D721Med (cell line): ENCODE measurements at regions not wholly inside any gene's neighbourhood (a gene's known extent, or its start where the extent isn't known, plus 50 kb on each side); places are given as distances from the start of the nearest gene placed in this dataset.
"Not testable (repeated sequence)": the region's sequence is repeated elsewhere in the genome, so short reads cannot be mapped to it uniquely, and the experiment has no call there.

Source experiments
- DNase-seq: peaks from one replicate; pipeline ENCODE4 v3.0.0; 2011; ENCODE audit warnings: low spot score; ENCODE audit not compliant: insufficient read length
- FAIRE-seq: peaks from 2 replicates; lab custom pipeline; 2011; peaks lifted over from hg19 to GRCh38; lab: Jason Lieb, UNC
- TF ChIP-seq, protein P1 (sequence below): IDR thresholded peaks from 2 replicates; pipeline ENCODE4 v1.5.1; 2012; ENCODE audit warnings: mild to moderate bottlenecking, control low read depth; ENCODE audit not compliant: insufficient read depth; ENCODE audit errors: missing control alignments

DNA sequence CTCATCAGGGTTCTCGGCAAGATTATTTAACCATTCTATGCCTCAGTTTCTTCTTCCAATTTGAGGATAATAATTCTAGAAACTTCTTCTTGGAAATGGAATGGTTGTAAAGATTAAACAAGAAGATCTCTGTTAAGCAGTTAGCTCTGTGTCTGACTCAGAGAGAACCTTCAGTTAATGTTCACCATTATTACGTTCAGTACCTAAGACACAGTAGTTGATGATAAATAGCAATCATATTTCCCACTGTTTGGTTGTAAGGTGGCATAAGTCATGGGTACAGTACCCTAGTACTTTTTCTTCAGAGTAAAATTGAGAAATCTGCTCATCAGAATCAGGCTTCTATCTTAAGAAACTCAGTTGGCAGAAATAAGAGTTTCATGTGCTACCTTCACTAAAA lies 366.5 kb upstream of the BOD1L1 start:
- FAIRE-seq (no peak), DNase-seq (no peak)
- TF ChIP-seq, protein P1, sequence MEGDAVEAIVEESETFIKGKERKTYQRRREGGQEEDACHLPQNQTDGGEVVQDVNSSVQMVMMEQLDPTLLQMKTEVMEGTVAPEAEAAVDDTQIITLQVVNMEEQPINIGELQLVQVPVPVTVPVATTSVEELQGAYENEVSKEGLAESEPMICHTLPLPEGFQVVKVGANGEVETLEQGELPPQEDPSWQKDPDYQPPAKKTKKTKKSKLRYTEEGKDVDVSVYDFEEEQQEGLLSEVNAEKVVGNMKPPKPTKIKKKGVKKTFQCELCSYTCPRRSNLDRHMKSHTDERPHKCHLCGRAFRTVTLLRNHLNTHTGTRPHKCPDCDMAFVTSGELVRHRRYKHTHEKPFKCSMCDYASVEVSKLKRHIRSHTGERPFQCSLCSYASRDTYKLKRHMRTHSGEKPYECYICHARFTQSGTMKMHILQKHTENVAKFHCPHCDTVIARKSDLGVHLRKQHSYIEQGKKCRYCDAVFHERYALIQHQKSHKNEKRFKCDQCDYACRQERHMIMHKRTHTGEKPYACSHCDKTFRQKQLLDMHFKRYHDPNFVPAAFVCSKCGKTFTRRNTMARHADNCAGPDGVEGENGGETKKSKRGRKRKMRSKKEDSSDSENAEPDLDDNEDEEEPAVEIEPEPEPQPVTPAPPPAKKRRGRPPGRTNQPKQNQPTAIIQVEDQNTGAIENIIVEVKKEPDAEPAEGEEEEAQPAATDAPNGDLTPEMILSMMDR = no peak

DNA sequence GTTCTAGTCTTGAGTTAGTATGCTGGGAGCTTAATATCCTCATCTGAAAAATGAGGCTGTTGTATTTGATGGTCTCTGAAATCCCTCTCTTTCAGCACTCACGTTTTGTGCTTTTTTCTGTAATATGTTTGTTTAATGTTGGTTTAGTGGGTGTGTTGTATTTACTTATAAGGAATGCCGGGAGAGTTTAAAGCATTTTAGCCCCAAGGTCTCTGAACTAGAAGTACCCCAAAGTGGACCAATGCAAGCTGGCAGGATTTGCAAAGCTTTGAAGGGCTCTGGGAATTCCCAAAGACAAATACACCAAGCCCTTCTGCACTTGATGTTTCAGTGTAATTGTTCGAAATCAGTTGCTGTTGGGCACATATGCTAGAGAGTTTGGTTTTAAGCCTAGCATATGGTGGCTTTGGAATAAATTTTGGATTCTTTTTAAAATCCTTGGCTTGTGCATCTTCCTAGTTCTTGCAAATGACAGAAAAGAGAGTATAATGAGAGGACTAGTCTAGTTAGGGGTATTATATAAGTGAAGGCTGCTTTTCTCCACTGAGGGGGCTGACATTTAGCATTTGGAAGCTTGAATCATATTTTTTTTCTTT lies 371.4 kb upstream of the BOD1L1 start:
- no peak for FAIRE-seq
- TF ChIP-seq, protein P1 = no peak
- DNase-seq = no peak

DNA sequence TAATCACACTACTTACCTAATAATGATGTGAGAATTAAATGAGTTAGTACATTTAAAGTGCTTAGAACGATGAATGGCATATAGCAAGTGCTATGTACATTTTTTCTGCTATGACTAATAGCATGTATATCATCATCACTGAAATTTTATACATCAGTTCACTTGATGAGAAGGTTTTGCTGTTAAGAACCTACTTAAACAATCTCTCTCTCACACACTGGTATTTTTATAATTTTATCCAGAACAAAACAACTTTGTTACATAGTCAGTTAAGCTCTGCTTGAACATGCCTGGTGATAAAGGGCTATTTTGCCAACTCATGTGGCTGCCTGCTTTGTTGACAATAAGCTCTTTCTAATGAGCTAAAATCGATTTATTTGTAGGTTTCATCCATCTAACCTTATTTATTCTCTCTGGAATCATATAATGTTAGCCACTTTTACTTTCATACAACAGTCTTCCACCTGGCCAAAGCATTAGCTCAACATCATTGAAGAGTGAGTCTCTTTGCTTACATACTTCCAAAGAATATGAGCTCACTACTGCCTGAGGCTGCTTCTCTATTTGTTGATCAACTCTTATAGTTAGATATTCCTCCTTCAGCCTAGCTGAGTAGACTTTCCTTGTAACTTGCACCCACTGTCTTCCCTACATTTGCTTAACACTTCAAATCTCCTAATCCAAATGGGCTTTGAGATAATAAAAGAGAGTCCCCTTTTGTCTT lies 372.7 kb upstream of the BOD1L1 start:
- FAIRE-seq = no peak
- TF ChIP-seq, protein P1 = no peak
- DNase-seq = no peak

DNA sequence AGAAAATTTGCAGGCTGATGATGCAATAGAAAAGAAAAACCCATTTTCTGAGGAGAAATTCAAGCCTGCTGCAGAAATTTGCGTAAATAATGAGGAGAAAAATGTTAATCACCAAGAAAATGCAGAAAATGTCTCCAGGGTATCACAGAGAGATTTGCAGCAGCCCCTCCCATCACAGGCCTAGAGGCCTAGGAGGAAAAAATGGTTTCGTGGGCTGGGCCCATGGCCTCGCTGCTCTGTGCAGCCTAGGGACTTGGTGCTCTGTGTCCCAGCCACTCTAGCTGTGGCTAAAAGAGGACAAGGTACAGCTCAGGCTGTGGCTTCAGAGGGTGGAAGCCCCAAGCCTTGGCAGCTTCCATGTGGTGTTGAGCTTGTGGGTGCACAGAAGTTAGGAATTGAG lies 374.8 kb upstream of the BOD1L1 start:
- not testable (repeated sequence) for FAIRE-seq, DNase-seq

DNA sequence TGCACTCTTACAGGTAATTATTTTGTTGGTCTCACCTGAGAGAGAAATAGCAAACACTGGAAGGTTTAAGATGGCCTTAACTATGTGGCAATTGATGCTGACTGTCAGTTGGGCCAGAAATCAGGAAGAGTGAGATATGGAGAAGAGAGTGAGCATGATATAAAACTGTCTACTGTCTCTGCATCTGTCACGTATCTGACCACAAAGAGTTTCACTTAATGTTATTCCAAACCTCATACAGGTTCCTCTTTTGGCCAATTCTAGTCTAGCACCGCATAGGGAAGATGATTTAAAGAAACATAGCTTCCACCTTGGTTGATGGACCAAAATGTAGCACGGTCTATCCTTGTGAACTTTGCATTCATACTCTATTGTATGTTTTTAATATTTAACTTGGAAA lies 381.0 kb upstream of the BOD1L1 start:
- DNase-seq = no peak

GRCh38 chr4:14018191-14018853 lies 390.8 kb upstream of the BOD1L1 start:
- no peak for DNase-seq
- FAIRE-seq = no peak
- TF ChIP-seq, protein P1 = no peak

More for the DNA sequence above, 381.0 kb upstream of the BOD1L1 start:
- TF ChIP-seq, protein P1 = no peak
- no peak for FAIRE-seq

DNA sequence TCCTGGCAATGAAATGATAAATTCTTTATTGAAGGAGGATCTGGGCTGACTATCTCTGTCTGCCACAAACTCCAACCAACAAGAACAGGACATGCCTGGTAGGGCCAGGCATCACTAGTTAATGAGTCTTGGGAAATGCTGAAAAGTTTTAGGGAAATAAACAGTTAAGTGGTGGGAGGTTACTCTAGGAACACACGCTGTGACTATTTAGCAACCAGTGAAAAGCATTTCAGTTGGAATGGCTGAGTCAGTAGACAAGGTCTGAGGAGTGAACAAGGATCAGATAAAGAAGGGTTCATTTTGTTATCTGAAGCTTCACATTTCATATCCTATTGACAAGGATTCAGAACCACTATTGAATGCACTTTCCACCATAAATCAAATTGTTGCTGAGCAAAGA lies 394.9 kb upstream of the BOD1L1 start:
- TF ChIP-seq, protein P1 = no peak
- DNase-seq (no peak), FAIRE-seq (no peak)
